Liver (tissue), 8 donors: ENCODE measurements at regions not wholly inside any gene's neighbourhood (a gene's known extent, or its start where the extent isn't known, plus 50 kb on each side); places are given as distances from the start of the nearest gene placed in this dataset.

ENCODE experiments used
- DNase-seq: peaks from one replicate; pipeline ENCODE4 v3.0.0-alpha.2; 2017; ENCODE audit warnings: low spot score
- H3K27ac ChIP-seq, 2 donors: one replicate each; pipeline ENCODE4 v1.7.0; 2013; ENCODE audit warnings: inconsistent platforms in 2 of 2, low read length in 2 of 2, control low read depth in 1 of 2, low read depth in 1 of 2, mild to moderate bottlenecking in 1 of 2
- H3K27me3 ChIP-seq, 4 donors: one replicate each; pipeline versions ENCODE4 v1.6.1 to v1.7.0; 2013; ENCODE audit warnings: low read length in 3 of 4, inconsistent platforms in 1 of 4, mild to moderate bottlenecking in 1 of 4, moderate library complexity in 1 of 4; ENCODE audit not compliant: control insufficient read depth in 4 of 4, insufficient read depth in 4 of 4
- H3K36me3 ChIP-seq, 4 donors: one replicate each; pipeline versions ENCODE4 v1.6.1 to v1.7.0; 2013; ENCODE audit warnings: low read length in 3 of 4, mild to moderate bottlenecking in 3 of 4, low read depth in 1 of 4, moderate library complexity in 1 of 4; ENCODE audit not compliant: control insufficient read depth in 4 of 4, insufficient read depth in 3 of 4
- H3K4me1 ChIP-seq, 4 donors: one replicate each; pipeline versions ENCODE4 v1.6.1 to v1.7.0; 2013; ENCODE audit warnings: low read length in 3 of 4, mild to moderate bottlenecking in 3 of 4, moderate library complexity in 1 of 4; ENCODE audit not compliant: control insufficient read depth in 4 of 4, insufficient read depth in 4 of 4
- H3K4me3 ChIP-seq, 3 donors: one replicate each; pipeline versions ENCODE4 v1.6.1 to v1.7.0; 2013; ENCODE audit warnings: low read length in 3 of 3, control low read depth in 1 of 3, low read depth in 1 of 3, mild to moderate bottlenecking in 1 of 3
- H3K9ac ChIP-seq, 2 donors: one replicate each; pipeline ENCODE4 v1.7.0; 2013; ENCODE audit warnings: low read length in 2 of 2, mild to moderate bottlenecking in 2 of 2, moderate library complexity in 2 of 2, control low read depth in 1 of 2, low read depth in 1 of 2
- H3K9me3 ChIP-seq, 4 donors: one replicate each; pipeline versions ENCODE4 v1.6.1 to v1.7.0; 2013; ENCODE audit warnings: low read length in 3 of 4; ENCODE audit not compliant: control insufficient read depth in 4 of 4
- GABPA ChIP-seq, 2 donors: IDR thresholded peaks in 1 of 2; conservative IDR thresholded peaks in 1 of 2; 2 replicates each; pipeline ENCODE4 v1.6.1; 2016; ENCODE audit warnings: antibody characterized with exemption in 2 of 2, mild to moderate bottlenecking in 1 of 2, moderate library complexity in 1 of 2
- HNF4G ChIP-seq: IDR thresholded peaks from 2 replicates; pipeline ENCODE4 v1.6.1; 2016; ENCODE audit warnings: antibody characterized with exemption
- JUND ChIP-seq, 2 donors: IDR thresholded peaks; 2 replicates each; pipeline ENCODE4 v1.6.1; 2016; ENCODE audit warnings: antibody characterized with exemption in 2 of 2
- REST ChIP-seq: IDR thresholded peaks from 2 replicates; pipeline ENCODE4 v1.6.1; 2016; ENCODE audit warnings: antibody characterized with exemption, mild to moderate bottlenecking
- RXRA ChIP-seq, 2 donors: IDR thresholded peaks; 2 replicates each; pipeline ENCODE4 v1.6.1; 2017 to 2018; ENCODE audit warnings: antibody characterized with exemption in 2 of 2, mild to moderate bottlenecking in 1 of 2
- ZBTB33 ChIP-seq: IDR thresholded peaks from 2 replicates; pipeline ENCODE4 v1.6.1; 2016; ENCODE audit warnings: antibody characterized with exemption
- WGBS: extraction: QIAGEN DNeasy Blood & Tissue Kit; methylation state at CpG from one replicate; pipeline ENCODE4 v1.1.7; 2013; 5-methylcytosine and 5-hydroxymethylcytosine counted together
- TF ChIP-seq, protein P1 (sequence below): fragments of 150-350 bp; IDR thresholded peaks from 2 replicates; pipeline ENCODE4 v1.5.1; 2017; ENCODE audit warnings: improper control_type of control experiment, low read depth, low read length; ENCODE audit not compliant: missing input control
- TF ChIP-seq, protein P2 (sequence below): IDR thresholded peaks from 2 replicates; pipeline ENCODE4 v1.6.1; 2016; ENCODE audit warnings: antibody characterized with exemption
- donor health status: healthy.
- donor health status: healthy.
- donor health status: healthy.
- donor health status: healthy.
- donor health status: healthy.

DNA sequence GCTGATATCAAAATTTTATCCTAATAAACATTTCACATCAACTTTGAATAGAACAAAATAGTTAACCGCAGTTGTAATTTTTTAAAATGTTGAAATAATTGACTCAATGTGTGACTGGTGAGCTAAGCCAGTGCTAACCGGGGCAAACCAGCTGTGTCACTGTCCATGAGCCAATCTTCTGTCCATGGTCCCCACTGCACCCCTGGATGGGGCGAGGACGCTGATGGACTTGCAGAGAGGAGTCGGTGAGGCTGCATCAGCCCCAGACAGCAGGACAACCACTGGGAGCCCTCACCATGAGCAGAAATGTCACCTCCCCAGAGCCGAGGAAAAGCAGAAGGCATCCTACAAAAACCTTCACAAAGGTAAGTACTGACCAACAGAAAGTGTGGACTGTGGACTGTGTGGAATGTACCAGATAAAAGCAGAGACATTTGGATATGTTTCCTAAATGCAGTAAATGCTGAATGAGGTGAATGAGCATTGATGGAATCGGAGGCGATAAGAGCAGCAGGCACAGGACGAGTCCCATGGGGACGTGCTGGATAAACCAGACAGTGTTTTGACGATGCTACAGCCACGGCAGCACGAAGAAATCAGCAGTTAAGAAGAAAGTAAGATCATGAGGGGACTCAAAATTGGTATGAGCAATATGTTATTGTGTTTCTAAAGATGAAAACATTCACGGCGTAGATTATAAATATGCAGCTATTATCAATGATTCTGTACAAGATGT, 115.0 kb upstream of the BACE2 start:
- Histone ChIP-seq H3K36me3 (no peaks in the 10 kb centered on the region), H3K27me3 (peaks cover 0 to 11% (median under 1%) of the 10 kb centered on the region in 4 donors), H3K9me3 (no peaks in the 10 kb centered on the region), H3K9ac (no peak overlapping the region), H3K27ac (no peak overlapping the region), H3K4me1 (no peaks in the 10 kb centered on the region), H3K4me3 (no peak overlapping the region)
- DNase-seq, result no peak
- no peak for TF ChIP-seq REST
- 87% methylated on average over 15 of the region's 15 CpGs for WGBS

DNA sequence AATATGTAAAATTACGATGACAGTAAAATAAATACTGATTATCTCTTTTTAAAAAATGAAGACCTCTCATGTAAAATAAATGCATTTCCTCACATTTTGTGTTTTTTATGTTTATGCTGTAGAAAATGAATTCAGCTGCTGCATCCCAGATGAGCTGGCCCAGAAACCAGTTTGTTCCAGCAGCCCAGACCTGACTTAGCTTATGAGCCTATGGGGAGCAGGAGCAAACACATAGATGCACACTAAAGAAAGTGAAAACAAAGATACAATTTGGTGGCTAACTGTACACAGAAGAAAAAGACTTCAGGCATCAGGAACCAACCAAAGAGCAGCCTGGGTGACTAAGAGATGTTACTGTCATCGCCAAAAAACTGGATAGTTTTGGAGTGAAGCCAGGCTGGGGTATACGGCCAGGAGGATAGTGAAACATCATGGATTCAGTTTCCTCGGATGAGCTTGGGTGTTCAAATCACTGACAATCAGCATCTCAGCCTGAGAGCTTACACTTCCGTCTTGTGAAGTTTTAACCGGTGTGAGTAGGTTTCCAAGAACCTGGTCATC, 113.9 kb upstream of the BACE2 start:
- no peak overlapping the region for H3K27ac ChIP-seq
- H3K4me1 ChIP-seq, result no peaks in the 10 kb centered on the region
- peaks cover 0 to 11% (median under 1%) of the 10 kb centered on the region in 4 donors for H3K27me3 ChIP-seq
- no peak for DNase-seq
- no peaks in the 10 kb centered on the region for H3K36me3 ChIP-seq
- TF ChIP-seq RXRA (IDR thresholded peaks at IDR 0.05) (no peak), REST (no peak), ZBTB33 (no peak), HNF4G (no peak), GABPA (IDR thresholded peaks at IDR 0.05 in 1 of 2, conservative IDR thresholded peaks at IDR 0.05 in 1 of 2) (no peak), JUND (IDR thresholded peaks at IDR 0.05) (no peak)
- TF ChIP-seq, protein P1, sequence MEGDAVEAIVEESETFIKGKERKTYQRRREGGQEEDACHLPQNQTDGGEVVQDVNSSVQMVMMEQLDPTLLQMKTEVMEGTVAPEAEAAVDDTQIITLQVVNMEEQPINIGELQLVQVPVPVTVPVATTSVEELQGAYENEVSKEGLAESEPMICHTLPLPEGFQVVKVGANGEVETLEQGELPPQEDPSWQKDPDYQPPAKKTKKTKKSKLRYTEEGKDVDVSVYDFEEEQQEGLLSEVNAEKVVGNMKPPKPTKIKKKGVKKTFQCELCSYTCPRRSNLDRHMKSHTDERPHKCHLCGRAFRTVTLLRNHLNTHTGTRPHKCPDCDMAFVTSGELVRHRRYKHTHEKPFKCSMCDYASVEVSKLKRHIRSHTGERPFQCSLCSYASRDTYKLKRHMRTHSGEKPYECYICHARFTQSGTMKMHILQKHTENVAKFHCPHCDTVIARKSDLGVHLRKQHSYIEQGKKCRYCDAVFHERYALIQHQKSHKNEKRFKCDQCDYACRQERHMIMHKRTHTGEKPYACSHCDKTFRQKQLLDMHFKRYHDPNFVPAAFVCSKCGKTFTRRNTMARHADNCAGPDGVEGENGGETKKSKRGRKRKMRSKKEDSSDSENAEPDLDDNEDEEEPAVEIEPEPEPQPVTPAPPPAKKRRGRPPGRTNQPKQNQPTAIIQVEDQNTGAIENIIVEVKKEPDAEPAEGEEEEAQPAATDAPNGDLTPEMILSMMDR, result no peak
- TF ChIP-seq, protein P2, sequence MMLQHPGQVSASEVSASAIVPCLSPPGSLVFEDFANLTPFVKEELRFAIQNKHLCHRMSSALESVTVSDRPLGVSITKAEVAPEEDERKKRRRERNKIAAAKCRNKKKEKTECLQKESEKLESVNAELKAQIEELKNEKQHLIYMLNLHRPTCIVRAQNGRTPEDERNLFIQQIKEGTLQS, result no peak
- H3K4me3 ChIP-seq, result no peak overlapping the region
- no peak overlapping the region for H3K9ac ChIP-seq
- peaks cover 0 to 5% (median 2%) of the 10 kb centered on the region in 4 donors for H3K9me3 ChIP-seq
- WGBS, result 72% methylated on average over 6 of the region's 6 CpGs
